WERI-Rb-1 (cell line): ENCODE measurements at regions not wholly inside any gene's neighbourhood (a gene's known extent, or its start where the extent isn't known, plus 50 kb on each side); places are given as distances from the start of the nearest gene placed in this dataset.

Experiments
- DNase-seq: peaks from one replicate; pipeline ENCODE4 v3.0.0-alpha.2; 2020
- H3K27ac ChIP-seq: fragments of 250-450 bp; sonication (Bioruptor Pico); 2 replicates; pipeline ENCODE4 v1.5.1; 2020; ENCODE audit warnings: mild to moderate bottlenecking, moderate library complexity
- H3K27me3 ChIP-seq: fragments of 250-450 bp; sonication (Bioruptor Pico); 2 replicates; pipeline ENCODE4 v1.5.1; 2021; ENCODE audit warnings: mild to moderate bottlenecking, low read depth, moderate library complexity; ENCODE audit not compliant: insufficient read depth, severe bottlenecking
- H3K36me3 ChIP-seq: fragments of 250-450 bp; sonication (Bioruptor Pico); 2 replicates; pipeline ENCODE4 v1.5.1; 2020; ENCODE audit warnings: mild to moderate bottlenecking, moderate library complexity
- H3K4me3 ChIP-seq: 2 replicates; pipeline ENCODE4 v1.5.1; 2011; ENCODE audit warnings: low read depth, mild to moderate bottlenecking, control low read depth, low read length
- H3K9me3 ChIP-seq: fragments of 250-450 bp; sonication (Bioruptor Pico); 2 replicates; pipeline ENCODE4 v1.5.1; 2021; ENCODE audit warnings: mild to moderate bottlenecking, moderate library complexity; ENCODE audit not compliant: severe bottlenecking
- TF ChIP-seq, protein P1 (sequence below): IDR thresholded peaks from 2 replicates; pipeline ENCODE4 v1.5.1; 2011; ENCODE audit warnings: low read depth, mild to moderate bottlenecking, control low read depth, inconsistent platforms, low read length

GRCh38 chr14:23863836-23864235 is 89.7 kb upstream of the DHRS4 start:
- H3K27me3 ChIP-seq = no peaks in the 10 kb centered on the region
- H3K27ac ChIP-seq = no peak overlapping the region
- no peak overlapping the region for H3K4me3 ChIP-seq
- TF ChIP-seq, protein P1, sequence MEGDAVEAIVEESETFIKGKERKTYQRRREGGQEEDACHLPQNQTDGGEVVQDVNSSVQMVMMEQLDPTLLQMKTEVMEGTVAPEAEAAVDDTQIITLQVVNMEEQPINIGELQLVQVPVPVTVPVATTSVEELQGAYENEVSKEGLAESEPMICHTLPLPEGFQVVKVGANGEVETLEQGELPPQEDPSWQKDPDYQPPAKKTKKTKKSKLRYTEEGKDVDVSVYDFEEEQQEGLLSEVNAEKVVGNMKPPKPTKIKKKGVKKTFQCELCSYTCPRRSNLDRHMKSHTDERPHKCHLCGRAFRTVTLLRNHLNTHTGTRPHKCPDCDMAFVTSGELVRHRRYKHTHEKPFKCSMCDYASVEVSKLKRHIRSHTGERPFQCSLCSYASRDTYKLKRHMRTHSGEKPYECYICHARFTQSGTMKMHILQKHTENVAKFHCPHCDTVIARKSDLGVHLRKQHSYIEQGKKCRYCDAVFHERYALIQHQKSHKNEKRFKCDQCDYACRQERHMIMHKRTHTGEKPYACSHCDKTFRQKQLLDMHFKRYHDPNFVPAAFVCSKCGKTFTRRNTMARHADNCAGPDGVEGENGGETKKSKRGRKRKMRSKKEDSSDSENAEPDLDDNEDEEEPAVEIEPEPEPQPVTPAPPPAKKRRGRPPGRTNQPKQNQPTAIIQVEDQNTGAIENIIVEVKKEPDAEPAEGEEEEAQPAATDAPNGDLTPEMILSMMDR = no peak
- no peaks in the 10 kb centered on the region for H3K36me3 ChIP-seq
- H3K9me3 ChIP-seq = no peaks in the 10 kb centered on the region
- no peak for DNase-seq

GRCh38 chr14:23864259-23864658 is 89.3 kb upstream of the DHRS4 start:
- Histone ChIP-seq H3K27me3 (no peaks in the 10 kb centered on the region), H3K27ac (no peak overlapping the region), H3K36me3 (no peaks in the 10 kb centered on the region)

GRCh38 chr14:23864861-23865260 is 88.7 kb upstream of the DHRS4 start:
- Histone ChIP-seq H3K27ac (no peak overlapping the region), H3K27me3 (no peaks in the 10 kb centered on the region), H3K9me3 (no peaks in the 10 kb centered on the region), H3K36me3 (no peaks in the 10 kb centered on the region), H3K4me3 (no peak overlapping the region)
- TF ChIP-seq, protein P1 = no peak
- DNase-seq = no peak

More at GRCh38 chr14:23864259-23864658, 89.3 kb upstream of the DHRS4 start:
- Histone ChIP-seq H3K4me3 (no peak overlapping the region), H3K9me3 (no peaks in the 10 kb centered on the region)
- no peak for DNase-seq
- TF ChIP-seq, protein P1 = no peak

DNA sequence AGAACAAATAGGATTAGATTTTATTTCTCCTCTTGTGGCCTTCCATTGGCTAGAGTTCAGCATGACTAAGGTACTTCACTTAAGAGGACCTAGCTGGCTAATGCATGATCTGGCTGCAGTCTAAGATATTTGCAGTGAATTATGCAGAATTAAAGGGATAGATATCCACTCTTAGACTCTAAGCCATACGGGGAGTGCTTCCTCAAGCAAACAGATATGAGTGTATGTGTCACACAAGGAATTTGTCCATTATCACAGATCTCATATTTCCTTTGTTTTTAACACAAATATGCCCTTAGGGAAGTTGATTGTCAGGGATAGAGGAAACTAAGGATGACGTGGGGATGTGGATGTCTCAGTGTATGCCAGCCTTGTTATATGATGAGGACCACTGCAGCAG is 88.1 kb upstream of the DHRS4 start:
- TF ChIP-seq, protein P1 = no peak
- DNase-seq = no peak
- Histone ChIP-seq H3K27ac (no peak overlapping the region), H3K36me3 (no peaks in the 10 kb centered on the region), H3K27me3 (no peaks in the 10 kb centered on the region), H3K4me3 (no peak overlapping the region), H3K9me3 (no peaks in the 10 kb centered on the region)

DNA sequence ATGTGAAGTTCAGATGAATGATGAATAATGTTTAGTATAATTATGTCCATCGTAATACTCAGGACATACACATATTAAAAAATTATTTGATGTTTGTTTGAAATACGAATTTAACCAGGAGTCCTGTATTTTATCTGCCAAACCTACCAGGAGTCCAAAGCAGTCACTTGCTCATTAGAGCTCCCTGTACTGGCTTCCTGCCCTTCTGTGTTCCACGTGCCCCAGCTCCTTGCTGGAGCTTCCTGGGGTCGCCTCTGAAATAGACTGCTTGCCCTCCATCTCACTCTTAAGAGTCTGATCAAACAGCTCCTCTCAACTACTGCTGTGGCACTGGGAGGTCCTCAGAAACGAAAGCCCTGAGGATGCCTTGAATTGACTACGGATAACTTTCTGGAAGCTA is 87.3 kb upstream of the DHRS4 start:
- H3K9me3 ChIP-seq = no peaks in the 10 kb centered on the region
- H3K4me3 ChIP-seq = no peak overlapping the region
- no peaks in the 10 kb centered on the region for H3K27me3 ChIP-seq
- H3K36me3 ChIP-seq = no peaks in the 10 kb centered on the region
- TF ChIP-seq, protein P1 = no peak
- H3K27ac ChIP-seq = no peak overlapping the region
- no peak for DNase-seq

GRCh38 chr14:23869078-23869719 is 84.4 kb upstream of the DHRS4 start:
- Histone ChIP-seq H3K27ac (no peak overlapping the region), H3K4me3 (no peak overlapping the region), H3K36me3 (no peaks in the 10 kb centered on the region), H3K9me3 (no peaks in the 10 kb centered on the region), H3K27me3 (no peaks in the 10 kb centered on the region)
- TF ChIP-seq, protein P1 = no peak
- no peak for DNase-seq
